Vagina (tissue), 2 donors: ENCODE measurements at regions not wholly inside any gene's neighbourhood (a gene's known extent, or its start where the extent isn't known, plus 50 kb on each side); places are given as distances from the start of the nearest gene placed in this dataset.

Experiments
- CTCF ChIP-seq, 3 experiments: fragments of 450-650 bp in 2 of 3; fragments of 200-600 bp in 1 of 3; sonication (generic) in 1 of 3; IDR thresholded peaks; one replicate each; pipeline ENCODE4 v1.5.1; 2017 to 2019; ENCODE audit warnings: antibody characterized with exemption in 3 of 3, mild to moderate bottlenecking in 2 of 3, moderate library complexity in 2 of 3
- POLR2A ChIP-seq, 2 donors: fragments of 450-650 bp; IDR thresholded peaks; one replicate each; pipeline ENCODE4 v1.6.1; 2017; ENCODE audit warnings: antibody characterized with exemption in 2 of 2, mild to moderate bottlenecking in 2 of 2, moderate library complexity in 2 of 2
- POLR2AphosphoS5 ChIP-seq, 2 donors: sonication (generic); formaldehyde crosslinking; IDR thresholded peaks; one replicate each; pipeline ENCODE4 v1.9.0; 2017; ENCODE audit warnings: antibody characterized with exemption in 2 of 2, mild to moderate bottlenecking in 2 of 2, low read depth in 1 of 2; ENCODE audit not compliant: insufficient read depth in 1 of 2

GRCh38 chr5:171659896-171660295, 125.7 kb upstream of the SMIM23 start:
- no peak for TF ChIP-seq CTCF (IDR thresholded peaks at IDR 0.05)
- TF ChIP-seq POLR2A (IDR thresholded peaks at IDR 0.05), result no peak
- no peak for TF ChIP-seq POLR2AphosphoS5 (IDR thresholded peaks at IDR 0.05; ENCODE audit: insufficient read depth in 1 of 2, low read depth in 1 of 2)
